NCI-H2029 (cell line): ENCODE measurements at regions not wholly inside any gene's neighbourhood (a gene's known extent, or its start where the extent isn't known, plus 50 kb on each side); places are given as distances from the start of the nearest gene placed in this dataset.
"Not testable (repeated sequence)": the region's sequence is repeated elsewhere in the genome, so short reads cannot be mapped to it uniquely, and the experiment has no call there.

Experiments used
- DNase-seq: peaks from one replicate; lab custom pipeline; 2025; lab: John Stamatoyannopoulos, UW

DNA sequence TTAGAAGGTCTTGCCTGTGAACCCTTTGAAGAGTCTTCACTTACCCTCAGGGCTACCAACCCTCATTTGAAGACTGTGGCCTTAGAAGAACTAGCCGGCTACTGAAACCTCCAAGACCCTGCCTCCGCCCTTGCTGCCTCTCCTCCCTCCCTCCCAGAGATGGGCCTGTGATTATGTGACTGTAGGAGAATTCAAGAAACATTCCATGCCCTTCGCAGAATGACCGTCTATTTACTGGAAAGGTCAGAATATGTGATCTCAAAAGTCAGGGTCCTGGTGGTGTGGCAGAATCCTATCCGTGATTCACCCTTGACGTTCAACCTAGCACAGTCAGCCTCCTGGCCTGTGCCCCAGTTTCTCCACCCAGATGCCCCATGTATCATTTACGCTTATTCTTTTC is 109.6 kb downstream of the CTNND1 start:
- no peak for DNase-seq

DNA sequence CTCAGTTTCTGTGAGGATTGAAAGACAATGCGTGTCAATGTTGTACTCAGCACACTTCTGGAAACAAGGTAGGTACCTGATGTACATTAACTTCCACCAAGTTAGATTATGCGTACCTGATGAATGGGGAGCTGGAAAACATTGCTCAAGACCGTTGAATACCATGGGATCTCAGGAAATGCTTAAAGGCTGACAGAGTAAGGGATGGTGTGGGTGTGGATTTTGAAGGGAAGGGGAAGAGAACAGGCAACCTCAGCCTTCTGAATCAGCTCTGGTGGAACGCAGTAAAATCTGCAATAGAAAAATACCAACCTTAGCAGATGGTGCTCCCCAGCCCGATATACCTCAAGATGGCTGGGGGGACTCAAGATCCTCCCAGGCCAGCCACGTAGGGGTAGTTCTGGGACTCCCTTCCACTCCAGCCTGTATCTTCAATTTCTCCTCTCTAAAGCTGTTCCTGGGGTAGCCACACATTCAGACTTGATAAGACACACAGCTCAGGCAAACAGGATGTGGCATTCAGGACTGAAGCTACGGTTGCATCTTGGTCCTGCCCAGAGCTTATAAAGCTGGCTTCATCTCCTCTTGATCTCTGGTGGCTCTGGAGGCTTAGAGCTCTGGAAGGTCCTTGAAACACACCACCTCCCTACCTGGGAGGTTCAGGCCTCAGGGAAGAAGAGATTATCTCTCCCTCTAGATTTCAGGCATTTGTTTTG is 111.8 kb downstream of the CTNND1 start:
- no peak for DNase-seq

DNA sequence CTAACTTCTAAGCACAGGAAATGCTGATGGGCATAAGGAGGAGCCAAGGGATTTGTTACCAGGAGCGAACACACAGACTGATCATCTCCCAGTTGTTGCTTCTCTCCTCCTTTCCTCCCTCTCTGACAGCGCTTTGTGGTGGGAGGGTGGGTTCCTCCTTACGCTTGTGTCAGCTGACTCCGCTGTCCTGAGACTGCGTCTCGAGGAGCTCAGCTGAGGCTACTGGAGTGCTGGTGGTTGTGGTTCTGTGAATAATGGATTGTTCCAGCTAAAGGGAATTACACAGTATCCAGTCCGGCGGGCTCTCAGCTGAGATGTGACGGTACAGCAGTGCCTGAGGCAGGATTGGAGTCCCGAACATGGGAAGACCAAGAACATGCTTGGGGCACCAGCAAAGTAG is 113.4 kb downstream of the CTNND1 start:
- DNase-seq, result no peak

DNA sequence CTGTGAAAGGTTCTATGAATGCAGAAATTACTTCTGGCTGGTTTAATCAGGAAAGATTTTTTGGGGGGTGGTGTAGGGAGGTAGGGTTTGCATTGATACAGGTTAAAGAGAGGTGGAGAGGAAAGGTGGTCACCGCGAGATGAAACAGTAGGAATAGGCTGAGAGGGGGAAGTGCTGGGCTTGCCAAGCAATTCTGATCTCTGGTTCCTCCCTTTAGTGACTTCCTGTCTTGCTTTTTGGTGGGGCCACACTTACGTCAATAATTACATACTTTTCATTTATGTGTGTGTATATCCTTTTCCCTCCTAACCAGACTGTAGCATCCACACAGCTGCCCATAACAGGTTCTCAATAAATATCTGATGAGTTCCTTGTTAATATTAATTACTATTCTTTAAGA is 120.0 kb downstream of the CTNND1 start:
- no peak for DNase-seq

DNA sequence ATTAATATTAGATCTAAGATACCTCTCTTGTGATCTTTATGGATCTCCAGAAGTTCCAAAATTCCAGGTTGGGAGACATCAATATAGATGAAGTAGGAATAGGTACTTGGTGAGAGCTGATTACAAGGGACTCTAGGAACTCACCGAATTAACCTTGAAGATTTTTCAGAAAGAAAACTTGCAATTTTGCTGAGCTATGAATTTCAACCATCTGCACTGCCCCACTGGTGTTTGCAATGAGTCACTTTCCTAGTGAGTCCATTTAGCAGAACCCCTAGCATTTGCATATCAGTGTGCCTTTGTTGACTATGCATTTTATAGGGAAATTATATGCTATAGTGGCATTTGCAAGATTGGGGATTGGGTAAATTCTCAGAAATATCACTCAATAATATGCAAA is 122.0 kb downstream of the CTNND1 start:
- DNase-seq, result no peak

DNA sequence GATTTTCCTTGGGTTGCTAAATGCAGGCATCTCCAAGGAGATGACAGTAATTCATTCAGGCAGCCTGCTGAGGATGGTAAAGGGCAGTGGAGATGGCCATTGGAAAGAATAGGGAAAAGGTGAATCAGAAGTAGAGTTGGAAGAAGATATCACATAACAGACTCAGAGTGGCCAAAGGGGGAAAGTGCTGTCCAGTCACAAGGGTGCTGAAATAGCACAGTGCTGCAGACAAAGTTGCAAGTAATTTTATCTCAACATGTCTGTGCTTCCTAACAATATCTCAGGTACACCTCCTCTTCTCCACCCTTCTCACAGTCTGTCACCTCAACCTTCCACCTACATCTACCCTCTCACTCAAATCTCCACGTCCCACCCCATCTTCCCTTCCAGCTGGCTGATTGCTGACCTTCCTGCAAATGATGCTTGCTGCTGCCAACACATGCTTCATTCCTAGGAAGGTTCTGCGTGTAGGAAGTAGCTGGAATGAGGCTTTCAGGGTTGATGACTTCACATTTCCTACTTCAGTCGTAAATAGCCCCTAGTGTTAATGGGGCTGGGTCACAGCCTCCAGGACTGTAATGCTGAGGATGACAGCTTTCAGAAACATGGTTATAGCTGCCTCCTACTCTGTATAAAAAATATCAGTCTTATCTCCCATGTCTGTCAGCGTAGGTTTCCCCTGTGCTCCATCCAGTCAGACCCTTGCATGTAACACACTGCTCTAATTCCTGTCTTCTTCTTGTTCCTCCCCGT is 123.9 kb downstream of the CTNND1 start:
- no peak for DNase-seq

DNA sequence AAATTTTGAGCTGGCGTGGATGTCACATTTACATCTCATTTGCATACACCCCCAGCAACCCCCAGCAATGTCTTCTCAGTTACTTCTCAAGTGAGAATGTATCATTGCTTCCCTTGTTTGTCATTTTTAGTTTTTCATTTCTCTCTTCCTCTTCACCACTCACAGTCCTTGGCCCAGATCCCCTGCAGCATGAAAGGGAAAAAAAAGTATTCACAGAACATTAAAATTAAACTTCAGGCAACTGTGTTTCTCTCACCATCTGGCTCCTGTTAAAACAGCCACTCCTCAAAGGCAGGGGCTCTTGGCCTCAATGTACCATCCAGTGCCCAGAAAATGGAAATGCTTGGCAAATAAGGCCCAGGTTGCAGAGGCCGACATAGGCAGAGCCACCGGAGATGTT is 126.8 kb downstream of the CTNND1 start:
- no peak for DNase-seq

DNA sequence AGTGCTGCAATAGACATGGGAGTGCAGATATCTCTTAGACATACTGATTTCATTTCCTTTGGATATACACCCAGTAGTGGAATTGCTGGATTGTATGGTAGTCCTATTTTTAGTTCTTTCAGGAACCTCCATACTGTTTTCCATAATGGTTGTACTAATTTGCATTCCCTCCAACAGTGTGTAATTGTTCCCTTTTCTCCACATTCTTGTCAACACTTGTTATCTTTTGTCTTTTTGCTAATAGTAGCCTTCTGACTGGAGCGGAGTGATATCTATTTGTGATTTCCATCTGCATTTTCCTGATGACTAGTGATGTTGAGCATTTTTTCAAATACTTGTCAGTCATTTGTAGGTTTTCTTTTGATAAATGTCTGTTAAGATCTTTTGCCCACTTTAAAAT is 128.9 kb downstream of the CTNND1 start:
- no peak for DNase-seq

DNA sequence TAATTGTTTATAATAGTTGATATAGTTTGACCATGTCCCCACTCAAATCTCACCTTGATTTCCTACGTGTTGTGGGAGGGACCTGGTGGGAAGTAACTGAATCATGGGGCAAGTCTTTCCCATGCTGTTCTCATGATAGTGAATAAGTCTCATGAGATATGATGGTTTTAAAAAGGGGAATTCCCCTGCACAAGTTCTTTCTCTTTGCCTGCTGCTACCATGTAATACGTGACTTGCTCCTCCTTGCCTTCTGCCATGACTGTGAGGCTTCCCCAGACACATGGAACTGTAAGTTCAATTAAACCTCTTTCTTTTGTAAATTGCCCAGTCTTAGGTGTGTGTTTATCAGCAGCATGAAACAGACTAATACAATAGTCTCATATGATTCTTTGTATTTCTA is 130.5 kb upstream of the OR9Q1 start:
- not testable (repeated sequence) for DNase-seq

DNA sequence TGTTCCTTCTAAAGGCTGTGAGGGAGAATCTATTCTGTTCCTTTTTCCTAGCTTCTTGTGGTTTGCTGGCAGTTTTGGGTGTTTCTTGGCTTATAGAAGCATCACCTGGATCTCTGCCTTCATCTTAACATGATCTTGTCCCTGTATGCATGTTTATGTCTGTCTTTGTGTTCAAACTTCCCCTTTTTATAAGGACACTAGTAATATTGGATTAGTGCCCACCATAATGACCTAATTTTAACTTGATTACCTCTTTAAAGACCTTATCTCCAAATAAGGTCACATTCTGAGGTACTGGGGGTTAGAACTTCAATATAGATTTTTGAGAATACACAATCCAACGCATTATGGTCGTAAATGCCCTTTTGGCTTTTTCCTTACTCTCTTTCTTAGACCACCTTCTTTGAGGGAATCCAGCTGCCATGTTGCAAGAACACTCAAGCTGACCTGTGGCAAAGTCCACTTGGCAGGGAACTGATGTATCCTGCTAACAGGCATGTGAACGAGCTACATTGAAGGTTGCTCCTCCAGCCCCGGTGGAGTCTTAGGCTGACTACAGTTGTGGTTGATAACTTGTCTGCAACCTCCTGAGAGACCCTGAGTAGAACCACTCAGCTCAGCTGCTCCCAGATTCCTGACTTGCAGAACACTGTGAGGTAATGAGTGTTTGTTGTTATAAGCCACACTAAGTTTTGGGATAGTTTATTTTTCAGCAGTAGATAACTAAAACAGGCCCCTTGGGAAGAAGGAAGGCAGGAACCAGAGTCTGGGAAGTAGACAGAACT is 127.1 kb upstream of the OR9Q1 start:
- DNase-seq, result no peak

DNA sequence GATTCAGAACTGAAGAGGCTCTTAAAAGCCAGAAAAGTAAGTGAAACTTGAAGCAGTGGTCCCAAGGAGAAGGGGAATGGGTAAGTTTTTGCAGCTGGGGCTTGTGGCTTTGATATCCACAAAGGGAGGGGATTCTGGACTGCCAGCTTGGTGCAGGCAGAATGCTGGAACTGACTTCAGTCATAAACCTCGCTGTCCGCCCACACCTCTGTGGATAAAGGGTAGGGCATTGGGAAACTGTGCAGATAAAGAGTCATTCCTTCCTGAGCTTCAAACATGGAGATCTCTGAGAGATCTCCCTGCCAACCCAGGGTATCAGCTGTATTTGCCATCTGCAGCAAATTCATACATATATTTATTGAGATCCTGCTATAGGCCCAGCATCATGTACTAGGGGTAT is 124.3 kb upstream of the OR9Q1 start:
- no peak for DNase-seq

DNA sequence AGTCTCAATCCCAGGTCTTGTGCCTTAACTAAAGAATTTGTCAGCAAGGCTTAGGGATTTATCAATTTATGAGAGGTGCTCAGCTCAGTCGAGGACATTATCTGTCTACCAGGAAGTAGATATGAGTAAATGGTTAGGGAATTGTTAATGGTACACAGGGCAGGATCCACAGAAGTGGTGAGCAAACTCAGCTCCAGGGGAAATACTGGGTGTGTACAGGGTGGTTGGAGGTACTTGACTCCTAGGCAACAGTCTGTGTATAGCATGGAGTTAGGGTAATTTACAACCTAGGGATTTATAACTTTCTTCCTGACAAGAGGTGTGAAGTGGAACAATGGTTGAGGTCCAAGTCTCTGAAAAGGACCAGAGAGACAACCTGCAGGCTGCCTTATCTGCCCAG is 123.4 kb upstream of the OR9Q1 start:
- DNase-seq, result peak; percentile 39

DNA sequence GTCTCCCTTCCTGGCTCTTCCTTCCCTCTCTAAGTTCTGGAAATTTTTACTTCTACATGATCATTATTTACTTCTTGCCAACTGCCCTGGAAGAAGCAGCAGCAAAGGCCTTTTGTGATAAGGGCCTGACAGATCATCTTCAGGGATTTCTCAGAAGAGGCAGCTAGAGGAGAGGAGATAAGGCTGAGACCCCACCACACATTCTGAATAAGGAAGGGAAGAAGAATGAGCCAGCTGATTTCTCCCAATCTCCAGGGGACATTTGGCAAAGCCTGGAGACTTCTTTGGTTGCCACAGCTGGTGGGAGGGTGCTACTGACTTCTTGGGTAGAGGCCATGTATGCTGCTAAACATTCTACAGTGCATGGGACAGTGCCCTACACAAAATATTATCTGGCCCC is 122.4 kb upstream of the OR9Q1 start:
- no peak for DNase-seq

DNA sequence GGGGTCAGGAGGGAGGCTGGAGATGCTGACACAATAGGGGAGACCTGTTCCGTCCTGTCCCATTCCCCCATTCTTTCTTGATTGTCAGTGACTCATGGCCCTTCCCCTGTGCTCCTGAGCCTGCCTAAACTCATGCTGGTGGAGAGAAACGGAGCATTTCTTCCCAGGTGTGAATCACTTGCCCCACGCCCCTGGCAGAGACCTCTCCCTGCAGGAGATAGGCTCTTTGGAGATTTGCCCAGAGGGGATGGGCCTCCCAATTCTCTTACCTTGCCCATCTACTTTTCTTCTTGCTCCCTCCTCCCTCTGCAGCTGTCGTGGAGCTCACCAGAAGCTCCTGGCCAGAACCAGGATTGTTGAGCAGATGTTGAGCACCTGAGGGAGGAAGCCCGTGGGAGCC is 121.9 kb upstream of the OR9Q1 start:
- no peak for DNase-seq

DNA sequence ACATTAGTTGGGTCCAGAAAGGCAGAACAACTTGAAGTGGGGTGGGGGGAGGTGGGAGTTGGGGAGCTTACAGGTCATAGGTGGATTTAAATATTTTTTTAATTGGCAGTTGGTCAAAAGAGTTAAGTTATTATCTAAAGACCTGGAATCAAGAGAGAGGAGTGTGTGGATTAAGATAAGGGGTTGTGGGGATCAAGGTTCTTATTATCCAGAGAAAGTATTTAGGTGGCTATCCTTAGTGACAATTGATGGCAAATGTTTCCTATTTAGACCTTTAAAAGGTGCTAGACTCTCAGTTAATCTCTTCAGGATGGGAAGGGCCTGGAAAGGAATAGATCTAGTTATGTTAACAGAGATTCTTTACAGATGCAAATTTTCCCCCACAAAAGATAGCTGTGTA is 120.7 kb upstream of the OR9Q1 start:
- DNase-seq, result no peak

DNA sequence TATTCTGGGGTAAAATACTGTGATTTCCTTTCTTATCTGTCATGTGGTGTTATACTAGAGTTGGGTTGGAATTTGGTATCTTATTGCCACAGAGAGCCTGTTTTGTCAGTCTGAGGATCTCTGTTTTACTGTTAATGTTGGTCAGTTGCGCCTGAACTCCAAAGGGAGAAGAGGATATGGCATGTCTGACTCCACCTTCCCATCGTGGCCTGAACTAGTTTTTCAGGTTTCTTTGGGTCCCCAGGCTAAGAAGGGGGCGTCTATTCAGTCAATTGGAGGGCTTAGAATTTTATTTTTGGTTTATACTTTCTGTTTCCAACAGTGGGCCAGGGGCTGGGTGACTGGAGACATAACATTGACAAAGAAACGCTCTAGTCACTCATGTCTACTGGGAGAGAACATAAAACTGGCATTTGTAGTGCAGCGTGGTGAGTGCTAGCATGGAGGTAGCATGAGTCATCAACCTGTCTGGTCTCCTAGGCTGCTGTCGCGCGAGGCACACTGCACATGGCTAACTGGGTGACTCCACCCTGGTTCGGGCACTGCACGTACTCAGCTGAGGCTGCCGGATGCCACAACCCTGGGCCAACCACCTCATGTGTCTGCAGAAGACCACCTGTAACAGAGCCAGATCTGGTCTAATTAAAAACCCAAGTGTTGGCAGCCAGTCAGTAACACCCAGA is 120.1 kb upstream of the OR9Q1 start:
- no peak for DNase-seq

DNA sequence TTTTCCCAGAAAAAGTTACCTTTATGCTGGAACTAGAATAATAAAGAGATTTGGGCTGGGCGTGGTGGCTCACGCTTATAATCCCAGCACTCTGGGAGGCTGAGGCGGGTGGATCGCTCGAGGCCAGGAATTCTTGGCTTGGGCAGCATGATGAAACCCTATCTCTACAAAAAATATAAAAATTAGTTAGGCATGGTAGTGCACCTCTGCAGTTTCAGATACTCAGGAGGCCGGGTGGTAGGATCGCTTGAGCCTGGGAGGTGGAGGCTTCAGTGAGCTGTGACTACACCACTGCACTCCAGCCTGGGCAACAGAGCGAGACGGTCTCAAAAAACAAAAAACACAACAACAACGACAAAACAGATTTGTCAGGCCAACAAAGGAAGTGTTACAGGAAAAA is 119.3 kb upstream of the OR9Q1 start:
- DNase-seq, result no peak

DNA sequence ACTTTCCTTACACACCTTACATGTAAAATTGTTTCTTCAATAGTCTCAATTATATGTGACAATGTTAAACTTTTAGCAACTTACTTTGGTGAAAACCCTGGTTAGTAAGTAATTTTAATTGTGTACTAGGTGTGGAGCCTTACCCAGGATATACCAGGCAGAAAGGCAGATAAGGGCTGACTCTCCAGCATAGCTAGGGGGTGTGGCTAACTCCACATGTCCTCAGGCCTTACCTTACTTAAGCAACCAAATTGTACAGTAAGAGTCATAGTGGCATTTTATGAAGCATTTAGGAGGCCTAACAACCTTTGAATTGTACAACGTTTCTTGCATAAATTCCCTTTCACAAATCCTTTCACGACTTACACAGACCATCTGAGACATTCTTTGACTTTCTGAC is 118.2 kb upstream of the OR9Q1 start:
- no peak for DNase-seq

DNA sequence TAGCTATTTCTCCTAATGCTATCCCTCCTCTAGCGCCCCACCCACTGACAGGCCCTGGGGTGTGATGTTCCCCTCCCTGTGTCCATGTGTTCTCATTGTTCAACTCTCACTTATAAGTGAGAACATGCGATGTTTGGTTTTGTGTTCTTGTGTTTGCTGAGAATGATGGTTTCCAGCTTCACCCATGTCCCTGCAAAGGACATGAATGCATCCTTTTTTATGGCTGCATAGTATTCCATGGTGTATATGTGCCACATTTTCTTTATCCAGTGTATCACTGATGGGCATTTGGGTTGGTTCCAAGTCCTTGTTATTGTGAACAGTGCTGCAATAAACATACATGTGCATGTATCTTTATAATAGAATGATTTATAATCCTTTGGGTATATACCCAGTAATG is 115.3 kb upstream of the OR9Q1 start:
- not testable (repeated sequence) for DNase-seq

DNA sequence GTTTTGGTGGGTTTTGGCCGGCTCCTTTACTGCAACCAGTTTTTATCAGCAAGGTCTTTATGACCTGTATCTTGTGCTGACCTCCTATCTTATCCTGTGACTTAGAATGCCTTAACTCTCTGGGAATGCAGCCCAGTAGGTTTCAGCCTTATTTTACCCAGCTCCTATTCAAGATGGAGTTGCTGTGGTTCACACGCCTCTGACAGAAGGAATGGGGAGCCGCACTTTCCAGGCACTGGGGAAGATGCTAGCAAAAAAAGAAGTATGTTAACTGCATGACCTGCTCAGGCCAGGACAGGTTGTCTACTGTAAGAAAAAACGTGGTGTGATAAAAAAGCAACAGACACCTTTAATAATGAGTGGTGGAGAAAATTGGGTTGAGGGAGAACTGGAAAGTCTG is 112.2 kb upstream of the OR9Q1 start:
- DNase-seq, result not testable (repeated sequence)

DNA sequence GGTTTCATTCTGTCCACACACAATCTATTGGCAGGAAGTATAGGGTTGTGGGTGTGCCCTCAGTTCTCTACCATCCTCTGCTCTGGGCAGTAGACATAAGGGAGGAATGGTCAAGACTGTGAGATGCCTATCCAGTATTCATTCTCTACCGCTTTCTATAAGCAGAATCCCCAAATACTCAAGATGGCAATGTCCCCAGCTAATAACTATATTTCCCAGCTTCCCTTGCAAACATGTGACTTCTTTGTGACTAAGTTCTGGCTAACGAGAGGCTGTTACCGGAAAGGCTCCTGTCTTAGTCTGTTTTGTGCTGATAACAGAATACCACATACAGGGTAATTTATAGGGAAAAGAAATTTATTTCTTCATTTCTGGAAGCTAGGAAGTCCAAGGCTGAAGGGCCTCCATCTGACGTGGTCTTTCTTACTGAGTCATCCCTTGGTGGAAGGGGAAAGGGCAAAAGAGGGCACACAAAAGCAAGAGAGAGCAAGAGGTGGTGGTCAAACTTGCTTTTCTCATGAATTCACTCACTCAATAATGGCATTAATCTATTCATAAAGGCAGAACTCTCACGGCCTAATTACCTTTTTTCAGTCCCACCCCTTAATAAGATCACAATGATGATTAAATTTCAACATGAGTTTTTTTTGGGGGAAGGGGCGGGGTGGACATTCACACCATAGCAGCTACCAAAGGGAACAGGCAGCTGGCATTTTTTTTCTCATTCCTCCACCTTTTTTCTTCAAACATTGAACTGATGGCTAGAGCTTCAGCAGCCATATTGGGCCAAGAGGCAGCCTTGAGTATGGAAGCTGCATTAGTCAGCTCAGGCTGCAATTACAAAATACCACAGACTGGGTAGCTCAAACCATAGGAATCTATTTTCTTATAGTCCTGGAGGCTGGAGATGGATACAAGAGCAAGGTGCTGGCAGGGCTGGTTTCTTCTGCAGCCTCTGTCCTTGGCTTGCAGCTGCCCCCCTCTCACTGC is 109.7 kb upstream of the OR9Q1 start:
- DNase-seq, result no peak
